ENCODE measurements at regions not wholly inside any gene's neighbourhood (a gene's known extent, or its start where the extent isn't known, plus 50 kb on each side); places are given as distances from the start of the nearest gene placed in this dataset.

DNA sequence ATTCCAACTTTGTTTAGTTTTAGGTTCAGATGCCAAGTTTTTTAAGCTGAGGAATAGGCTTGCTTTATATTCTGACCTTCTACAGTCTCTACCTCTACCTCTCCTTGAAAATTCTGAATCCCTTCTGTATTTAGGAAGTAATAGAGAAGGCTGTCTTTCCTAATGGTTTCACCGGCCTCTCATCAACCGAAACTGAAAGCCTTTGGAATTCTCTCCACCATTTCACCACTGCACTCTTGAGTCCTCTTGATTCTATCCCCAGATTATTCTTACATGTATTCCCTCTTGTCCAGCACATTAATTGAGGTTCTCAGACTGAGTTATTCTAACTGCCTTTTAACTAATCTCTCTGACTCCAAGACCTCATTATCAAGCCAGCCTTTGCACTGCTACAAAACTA, 67.7 kb upstream of the PICALM start:
- no peaks in the 10 kb centered on the region for H3K9me3 ChIP-seq (ENCODE audit: control insufficient read depth in 4 of 4, low read length in 3 of 4)
- H3K4me1 ChIP-seq (ENCODE audit: control insufficient read depth in 4 of 4, insufficient read depth in 4 of 4, low read length in 3 of 4), result peaks cover 3 to 10% (median 5%) of the 10 kb centered on the region in 4 donors
- no peak overlapping the region for H3K4me3 ChIP-seq (ENCODE audit: low read depth in 1 of 3, low read length in 3 of 3)
- no peaks in the 10 kb centered on the region for H3K27me3 ChIP-seq (ENCODE audit: control insufficient read depth in 4 of 4, insufficient read depth in 4 of 4, low read length in 3 of 4)
- DNase-seq (ENCODE audit: low spot score), result no peak
- 69% methylated on average over 2 of the region's 2 CpGs for WGBS
- H3K36me3 ChIP-seq (ENCODE audit: control insufficient read depth in 4 of 4, insufficient read depth in 3 of 4, low read depth in 1 of 4, low read length in 3 of 4), result no peaks in the 10 kb centered on the region
- no peak overlapping the region for H3K9ac ChIP-seq (ENCODE audit: low read depth in 1 of 2, low read length in 2 of 2)
- H3K27ac ChIP-seq (ENCODE audit: low read depth in 1 of 2, low read length in 2 of 2), result no peak overlapping the region
- TF ChIP-seq, protein P1, sequence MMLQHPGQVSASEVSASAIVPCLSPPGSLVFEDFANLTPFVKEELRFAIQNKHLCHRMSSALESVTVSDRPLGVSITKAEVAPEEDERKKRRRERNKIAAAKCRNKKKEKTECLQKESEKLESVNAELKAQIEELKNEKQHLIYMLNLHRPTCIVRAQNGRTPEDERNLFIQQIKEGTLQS (IDR thresholded peaks at IDR 0.05), result no peak
- no peak for TF ChIP-seq NR2F2 (IDR thresholded peaks at IDR 0.05)
- no peak for TF ChIP-seq SP1 (IDR thresholded peaks at IDR 0.05)
- TF ChIP-seq, protein P2, sequence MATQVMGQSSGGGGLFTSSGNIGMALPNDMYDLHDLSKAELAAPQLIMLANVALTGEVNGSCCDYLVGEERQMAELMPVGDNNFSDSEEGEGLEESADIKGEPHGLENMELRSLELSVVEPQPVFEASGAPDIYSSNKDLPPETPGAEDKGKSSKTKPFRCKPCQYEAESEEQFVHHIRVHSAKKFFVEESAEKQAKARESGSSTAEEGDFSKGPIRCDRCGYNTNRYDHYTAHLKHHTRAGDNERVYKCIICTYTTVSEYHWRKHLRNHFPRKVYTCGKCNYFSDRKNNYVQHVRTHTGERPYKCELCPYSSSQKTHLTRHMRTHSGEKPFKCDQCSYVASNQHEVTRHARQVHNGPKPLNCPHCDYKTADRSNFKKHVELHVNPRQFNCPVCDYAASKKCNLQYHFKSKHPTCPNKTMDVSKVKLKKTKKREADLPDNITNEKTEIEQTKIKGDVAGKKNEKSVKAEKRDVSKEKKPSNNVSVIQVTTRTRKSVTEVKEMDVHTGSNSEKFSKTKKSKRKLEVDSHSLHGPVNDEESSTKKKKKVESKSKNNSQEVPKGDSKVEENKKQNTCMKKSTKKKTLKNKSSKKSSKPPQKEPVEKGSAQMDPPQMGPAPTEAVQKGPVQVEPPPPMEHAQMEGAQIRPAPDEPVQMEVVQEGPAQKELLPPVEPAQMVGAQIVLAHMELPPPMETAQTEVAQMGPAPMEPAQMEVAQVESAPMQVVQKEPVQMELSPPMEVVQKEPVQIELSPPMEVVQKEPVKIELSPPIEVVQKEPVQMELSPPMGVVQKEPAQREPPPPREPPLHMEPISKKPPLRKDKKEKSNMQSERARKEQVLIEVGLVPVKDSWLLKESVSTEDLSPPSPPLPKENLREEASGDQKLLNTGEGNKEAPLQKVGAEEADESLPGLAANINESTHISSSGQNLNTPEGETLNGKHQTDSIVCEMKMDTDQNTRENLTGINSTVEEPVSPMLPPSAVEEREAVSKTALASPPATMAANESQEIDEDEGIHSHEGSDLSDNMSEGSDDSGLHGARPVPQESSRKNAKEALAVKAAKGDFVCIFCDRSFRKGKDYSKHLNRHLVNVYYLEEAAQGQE (IDR thresholded peaks at IDR 0.05), result no peak
- no peak for TF ChIP-seq RXRA (IDR thresholded peaks at IDR 0.05)
- TF ChIP-seq FOXA2 (IDR thresholded peaks at IDR 0.05), result no peak
- TF ChIP-seq YY1 (IDR thresholded peaks at IDR 0.05), result no peak
- no peak for TF ChIP-seq GABPA (IDR thresholded peaks at IDR 0.05 in 1 of 2, conservative IDR thresholded peaks at IDR 0.05 in 1 of 2)
- TF ChIP-seq, protein P3, sequence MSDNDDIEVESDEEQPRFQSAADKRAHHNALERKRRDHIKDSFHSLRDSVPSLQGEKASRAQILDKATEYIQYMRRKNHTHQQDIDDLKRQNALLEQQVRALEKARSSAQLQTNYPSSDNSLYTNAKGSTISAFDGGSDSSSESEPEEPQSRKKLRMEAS (IDR thresholded peaks at IDR 0.05), result no peak
- TF ChIP-seq, protein P4, sequence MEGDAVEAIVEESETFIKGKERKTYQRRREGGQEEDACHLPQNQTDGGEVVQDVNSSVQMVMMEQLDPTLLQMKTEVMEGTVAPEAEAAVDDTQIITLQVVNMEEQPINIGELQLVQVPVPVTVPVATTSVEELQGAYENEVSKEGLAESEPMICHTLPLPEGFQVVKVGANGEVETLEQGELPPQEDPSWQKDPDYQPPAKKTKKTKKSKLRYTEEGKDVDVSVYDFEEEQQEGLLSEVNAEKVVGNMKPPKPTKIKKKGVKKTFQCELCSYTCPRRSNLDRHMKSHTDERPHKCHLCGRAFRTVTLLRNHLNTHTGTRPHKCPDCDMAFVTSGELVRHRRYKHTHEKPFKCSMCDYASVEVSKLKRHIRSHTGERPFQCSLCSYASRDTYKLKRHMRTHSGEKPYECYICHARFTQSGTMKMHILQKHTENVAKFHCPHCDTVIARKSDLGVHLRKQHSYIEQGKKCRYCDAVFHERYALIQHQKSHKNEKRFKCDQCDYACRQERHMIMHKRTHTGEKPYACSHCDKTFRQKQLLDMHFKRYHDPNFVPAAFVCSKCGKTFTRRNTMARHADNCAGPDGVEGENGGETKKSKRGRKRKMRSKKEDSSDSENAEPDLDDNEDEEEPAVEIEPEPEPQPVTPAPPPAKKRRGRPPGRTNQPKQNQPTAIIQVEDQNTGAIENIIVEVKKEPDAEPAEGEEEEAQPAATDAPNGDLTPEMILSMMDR (IDR thresholded peaks at IDR 0.05; ENCODE audit: low read depth, low read length, missing input control), result no peak

DNA sequence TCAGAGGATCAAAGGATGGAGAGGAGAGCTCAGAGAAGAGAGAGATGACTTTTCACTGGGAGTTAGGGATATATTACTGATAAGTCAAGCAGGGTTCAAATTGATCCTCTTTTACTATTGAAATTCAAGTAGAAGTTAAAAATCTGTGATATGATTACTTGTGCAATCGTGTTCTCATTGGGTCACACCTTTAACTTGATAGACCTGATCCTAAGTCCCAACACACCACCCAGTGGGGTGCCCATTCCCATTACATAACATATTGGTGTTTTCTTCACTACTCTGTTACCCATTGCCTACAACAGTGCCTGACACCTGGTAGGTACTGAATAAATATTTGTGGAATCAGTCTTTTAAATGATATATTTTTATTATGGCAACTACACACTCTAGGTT, 66.4 kb upstream of the PICALM start:
- WGBS, result 86% methylated on average over 1 of the region's 1 CpG
- Histone ChIP-seq H3K4me3 (ENCODE audit: low read depth in 1 of 3, low read length in 3 of 3) (no peak overlapping the region), H3K36me3 (ENCODE audit: control insufficient read depth in 4 of 4, insufficient read depth in 3 of 4, low read depth in 1 of 4, low read length in 3 of 4) (no peaks in the 10 kb centered on the region), H3K27ac (ENCODE audit: low read depth in 1 of 2, low read length in 2 of 2) (no peak overlapping the region), H3K9me3 (ENCODE audit: control insufficient read depth in 4 of 4, low read length in 3 of 4) (no peaks in the 10 kb centered on the region), H3K4me1 (ENCODE audit: control insufficient read depth in 4 of 4, insufficient read depth in 4 of 4, low read length in 3 of 4) (peaks cover 3 to 10% (median 4%) of the 10 kb centered on the region in 4 donors), H3K27me3 (ENCODE audit: control insufficient read depth in 4 of 4, insufficient read depth in 4 of 4, low read length in 3 of 4) (no peaks in the 10 kb centered on the region), H3K9ac (ENCODE audit: low read depth in 1 of 2, low read length in 2 of 2) (no peak overlapping the region)
- TF ChIP-seq, protein P2 (IDR thresholded peaks at IDR 0.05), result no peak
- TF ChIP-seq FOXA2 (IDR thresholded peaks at IDR 0.05), result no peak
- TF ChIP-seq, protein P3 (IDR thresholded peaks at IDR 0.05), result no peak
- no peak for TF ChIP-seq HNF4G (IDR thresholded peaks at IDR 0.05)
- no peak for TF ChIP-seq FOXA1 (IDR thresholded peaks at IDR 0.05)
- TF ChIP-seq RXRA (IDR thresholded peaks at IDR 0.05), result no peak
- no peak for DNase-seq (ENCODE audit: low spot score)
